HCT116 (cell line): ENCODE measurements at regions not wholly inside any gene's neighbourhood (a gene's known extent, or its start where the extent isn't known, plus 50 kb on each side); places are given as distances from the start of the nearest gene placed in this dataset.
"Not testable (repeated sequence)": the region's sequence is repeated elsewhere in the genome, so short reads cannot be mapped to it uniquely, and the experiment has no call there.

Experiments
- ATAC-seq: fragments of 200-7000 bp; cut with Tn5 transposase; 2 replicates; pipeline ENCODE4 v1.9.1; 2020; ENCODE audit warnings: mild to moderate bottlenecking, moderate library complexity
- BruUV-seq: library from RNA; stranded (reverse); fragments of 400-500 nt; replicated peaks from 2 replicates; lab custom pipeline; 2021; lab: Mats Ljungman, UMichigan
- CTCF ChIA-PET: fragments of 300-600 bp; sonication (Branson Sonifier 250); formaldehyde crosslinking; loops from one replicate; lab custom pipeline; 2021; ENCODE audit warnings: antibody characterized with exemption; lab: Charles Lee
- POLR2A ChIA-PET: fragments of 300-600, 350-600 bp; sonication (Branson Sonifier 250); formaldehyde crosslinking; loops from one replicate; lab custom pipeline; 2021; ENCODE audit warnings: antibody characterized with exemption; lab: Charles Lee
- RAD21 ChIA-PET, 2 experiments: fragments of 300-600 bp; sonication (Branson Sonifier 250); formaldehyde crosslinking; loops; one replicate each; lab custom pipeline; 2023; ENCODE audit warnings: low total read pairs in 2 of 2; ENCODE audit not compliant: uncharacterized antibody in 2 of 2, unreplicated experiment in 2 of 2, low non-redundant PET in 1 of 2; lab: Charles Lee
- DNase-seq: peaks from one replicate; pipeline ENCODE4 v3.0.0-alpha.2; 2010; ENCODE audit warnings: low read depth, low spot score
- H2AFZ ChIP-seq: fragments of 200-600 bp; shearing (Covaris generic), sonication (generic); 2 replicates; pipeline ENCODE4 v1.6.1; 2017; ENCODE audit warnings: low read depth, mixed run types, mixed read lengths, antibody characterized with exemption, low read length; ENCODE audit not compliant: poor library complexity, severe bottlenecking
- H3K27ac ChIP-seq: 2 replicates; pipeline ENCODE4 v1.5.1; 2012; ENCODE audit warnings: low read depth, low read length
- H3K27me3 ChIP-seq: fragments of 200-600 bp; sonication (generic); 2 replicates; pipeline ENCODE4 v1.6.1; 2016; ENCODE audit warnings: mixed run types, low read length, mixed read lengths; ENCODE audit not compliant: insufficient read depth
- H3K36me3 ChIP-seq, 2 experiments: fragments of 200-500 bp in 1 of 2; fragments of 200-600 bp in 1 of 2; sonication (Bioruptor generic) in 1 of 2; sonication (generic) in 1 of 2; 2 replicates each; pipeline versions ENCODE4 v1.5.1 to v1.6.1; 2014 to 2016; ENCODE audit warnings: low read length in 2 of 2, inconsistent platforms in 1 of 2, mixed read lengths in 1 of 2, mixed run types in 1 of 2; ENCODE audit not compliant: insufficient read depth in 2 of 2, control insufficient read depth in 1 of 2
- H3K4me1 ChIP-seq, 2 experiments: fragments of 200-600 bp in 1 of 2; sonication (generic) in 1 of 2; 2 replicates each; pipeline versions ENCODE4 v1.5.1 to v1.6.1; 2012 to 2017; ENCODE audit warnings: low read length in 2 of 2, inconsistent platforms in 1 of 2, mild to moderate bottlenecking in 1 of 2, mixed read lengths in 1 of 2, mixed run types in 1 of 2, moderate library complexity in 1 of 2; ENCODE audit not compliant: insufficient read depth in 2 of 2, control insufficient read depth in 1 of 2
- H3K4me2 ChIP-seq: fragments of 200-600 bp; sonication (generic); 2 replicates; pipeline ENCODE4 v1.6.1; 2017; ENCODE audit warnings: mixed run types, low read length, mixed read lengths
- H3K4me3 ChIP-seq, 2 experiments: fragments of 200-600 bp in 1 of 2; sonication (generic) in 1 of 2; replicated peaks in 1 of 2; 2 replicates each; pipeline ENCODE4 v1.5.1; 2011 to 2016; ENCODE audit warnings: low read length in 2 of 2, control low read depth in 1 of 2, low read depth in 1 of 2, mild to moderate bottlenecking in 1 of 2, mixed read lengths in 1 of 2, mixed run types in 1 of 2
- H3K79me2 ChIP-seq: fragments of 200-600 bp; sonication (generic); 2 replicates; pipeline ENCODE4 v1.6.1; 2017; ENCODE audit warnings: mild to moderate bottlenecking, mixed run types, low read length, moderate library complexity, mixed read lengths; ENCODE audit not compliant: insufficient read depth
- H3K9ac ChIP-seq: fragments of 200-600 bp; sonication (generic); 2 replicates; pipeline ENCODE4 v1.6.1; 2016; ENCODE audit warnings: low read length, mixed read lengths
- H3K9me2 ChIP-seq: fragments of 200-600 bp; sonication (generic), shearing (Covaris generic); 2 replicates; pipeline ENCODE4 v1.6.1; 2017; ENCODE audit warnings: mixed run types, mild to moderate bottlenecking, moderate library complexity; ENCODE audit not compliant: insufficient read depth
- H3K9me3 ChIP-seq, 2 experiments: fragments of 200-500 bp in 1 of 2; fragments of 200-600 bp in 1 of 2; sonication (Bioruptor generic) in 1 of 2; sonication (generic) in 1 of 2; 2 replicates each; pipeline ENCODE4 v1.6.1; 2014 to 2017; ENCODE audit warnings: low read length in 2 of 2, mixed read lengths in 2 of 2, inconsistent platforms in 1 of 2, low read depth in 1 of 2, mild to moderate bottlenecking in 1 of 2, mixed run types in 1 of 2, moderate library complexity in 1 of 2; ENCODE audit not compliant: control insufficient read depth in 1 of 2, insufficient read depth in 1 of 2
- H4K20me1 ChIP-seq: fragments of 200-600 bp; sonication (generic), shearing (Covaris generic); 2 replicates; pipeline ENCODE4 v1.6.1; 2017; ENCODE audit warnings: mixed run types, mild to moderate bottlenecking, moderate library complexity; ENCODE audit not compliant: insufficient read depth
- intact Hi-C: fragments of 100-400 bp; cut with micrococcal nuclease; formaldehyde crosslinking; loops from 2 replicates; pipeline ENCODE4 v1.10.0; 2022

- intact Hi-C loops, RAD21 ChIA-PET, H3K4me2 ChIP-seq, H3K4me3 ChIP-seq, H3K9ac ChIP-seq, DNase-seq, POLR2A ChIA-PET, H3K9me3 ChIP-seq, ATAC-seq, H3K27ac ChIP-seq, H3K79me2 ChIP-seq, H2AFZ ChIP-seq, H3K4me1 ChIP-seq, BruUV-seq, CTCF ChIA-PET, H3K9me2 ChIP-seq, H3K36me3 ChIP-seq, H3K27me3 ChIP-seq, H4K20me1 ChIP-seq: not testable (repeated sequence)
These were observed 296.5 kb upstream of the C1QTNF3 start for GRCh38 chr5:34339408-34340001.

- RAD21 ChIA-PET, intact Hi-C loops, H3K9me2 ChIP-seq, DNase-seq, H2AFZ ChIP-seq, H3K4me3 ChIP-seq, H3K4me1 ChIP-seq, H3K4me2 ChIP-seq, H4K20me1 ChIP-seq, POLR2A ChIA-PET, ATAC-seq, H3K79me2 ChIP-seq, H3K9ac ChIP-seq, BruUV-seq, H3K27me3 ChIP-seq, H3K36me3 ChIP-seq, H3K9me3 ChIP-seq, CTCF ChIA-PET, H3K27ac ChIP-seq: not testable (repeated sequence)
These were observed 301.7 kb upstream of the RAI14 start for GRCh38 chr5:34354440-34354839.

DNA sequence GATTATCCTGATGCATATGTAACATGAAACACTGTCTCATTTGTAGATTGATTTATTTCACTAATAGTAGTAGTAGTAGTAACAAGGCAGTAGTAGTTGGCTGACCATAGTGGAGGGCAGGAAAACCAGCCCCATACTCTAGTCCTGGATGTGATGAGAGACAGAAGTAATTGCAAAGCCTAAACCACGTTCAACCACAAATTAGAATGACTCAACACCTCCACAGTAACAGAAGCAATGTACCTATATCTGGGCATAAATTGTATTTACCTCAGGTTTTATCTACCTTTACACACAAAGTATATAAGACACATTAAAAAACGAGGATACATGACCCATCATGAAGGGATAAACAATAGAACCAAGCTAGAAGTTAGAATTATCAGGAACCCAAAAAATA lies 284.7 kb upstream of the RAI14 start:
- H3K9me2 ChIP-seq, H3K27me3 ChIP-seq, ATAC-seq, DNase-seq, BruUV-seq, CTCF ChIA-PET, H3K9ac ChIP-seq, H3K79me2 ChIP-seq, H3K4me3 ChIP-seq, RAD21 ChIA-PET, H3K27ac ChIP-seq, H3K4me1 ChIP-seq, H2AFZ ChIP-seq, H3K9me3 ChIP-seq, H3K4me2 ChIP-seq, H3K36me3 ChIP-seq, intact Hi-C loops, POLR2A ChIA-PET, H4K20me1 ChIP-seq: not testable (repeated sequence)

GRCh38 chr5:34371817-34372216 lies 284.3 kb upstream of the RAI14 start:
- POLR2A ChIA-PET, CTCF ChIA-PET, H3K36me3 ChIP-seq: not testable (repeated sequence)

More at GRCh38 chr5:34371817-34372216, 284.3 kb upstream of the RAI14 start:
- H2AFZ ChIP-seq, ATAC-seq, H3K9me3 ChIP-seq, DNase-seq, H3K27me3 ChIP-seq, H3K4me3 ChIP-seq, H3K79me2 ChIP-seq, RAD21 ChIA-PET, intact Hi-C loops, H4K20me1 ChIP-seq, H3K27ac ChIP-seq, H3K4me2 ChIP-seq, H3K4me1 ChIP-seq, BruUV-seq, H3K9ac ChIP-seq, H3K9me2 ChIP-seq: not testable (repeated sequence)
